HCT116 (cell line): ENCODE measurements at regions not wholly inside any gene's neighbourhood (a gene's known extent, or its start where the extent isn't known, plus 50 kb on each side); places are given as distances from the start of the nearest gene placed in this dataset.

ENCODE experiments used
- CTCF ChIP-seq, 3 experiments: fragments of 200-600 bp in 1 of 3; sonication (generic) in 1 of 3; IDR thresholded peaks in 2 of 3; conservative IDR thresholded peaks in 1 of 3; 2 replicates each; pipeline ENCODE4 v1.5.1; 2012 to 2017; ENCODE audit warnings: low read depth in 2 of 3, low read length in 2 of 3, antibody characterized with exemption in 1 of 3, borderline replicate concordance in 1 of 3, control low read depth in 1 of 3, mild to moderate bottlenecking in 1 of 3, mixed read lengths in 1 of 3, mixed run types in 1 of 3, moderate library complexity in 1 of 3; ENCODE audit not compliant: insufficient read depth in 1 of 3
- EZH2 ChIP-seq: fragments of 200-600 bp; sonication (generic); IDR thresholded peaks from 2 replicates; pipeline ENCODE4 v1.6.1; 2017; ENCODE audit warnings: antibody characterized with exemption, mixed run types
- POLR2A ChIP-seq: IDR thresholded peaks from 2 replicates; pipeline ENCODE4 v1.7.0; 2011; ENCODE audit warnings: borderline replicate concordance; ENCODE audit not compliant: insufficient read depth, insufficient read length; ENCODE audit errors: extremely low read depth
- POLR2AphosphoS5 ChIP-seq: IDR thresholded peaks from 2 replicates; pipeline ENCODE4 v1.6.1; 2011; ENCODE audit warnings: mild to moderate bottlenecking, low read depth, low read length, moderate library complexity
- YY1 ChIP-seq: IDR thresholded peaks from 2 replicates; pipeline ENCODE4 v1.6.1; 2011; ENCODE audit warnings: low read length, low read depth, moderate library complexity, mild to moderate bottlenecking; ENCODE audit not compliant: insufficient replicate concordance; ENCODE audit errors: extremely low read depth
- ZNF274 ChIP-seq: fragments of 200-500 bp; sonication (Bioruptor generic); IDR thresholded peaks from 2 replicates; pipeline ENCODE4 v1.6.1; 2014; ENCODE audit warnings: mild to moderate bottlenecking, low read depth, low read length, inconsistent platforms

GRCh38 chr2:81786811-81787210 is 1482.3 kb upstream of the LRRTM1 start:
- TF ChIP-seq POLR2A, result no peak
- no peak for TF ChIP-seq CTCF (IDR thresholded peaks at IDR 0.05 in 2 of 3, conservative IDR thresholded peaks at IDR 0.05 in 1 of 3; ENCODE audit: borderline replicate concordance in 1 of 3, insufficient read depth in 1 of 3, low read depth in 2 of 3, low read length in 2 of 3)
- no peak for TF ChIP-seq POLR2AphosphoS5
- no peak for TF ChIP-seq ZNF274
- no peak for TF ChIP-seq YY1
- TF ChIP-seq EZH2, result no peak
